HG03460 (cell line): ENCODE measurements at regions not wholly inside any gene's neighbourhood (a gene's known extent, or its start where the extent isn't known, plus 50 kb on each side); places are given as distances from the start of the nearest gene placed in this dataset.
"Not testable (repeated sequence)": the region's sequence is repeated elsewhere in the genome, so short reads cannot be mapped to it uniquely, and the experiment has no call there.

Experiments
- ATAC-seq: cut with Tn5 transposase; IDR thresholded peaks from one replicate; pipeline ENCODE4 v1.9.1; 2021; ENCODE audit not compliant: unreplicated experiment

- ATAC-seq = no peak
Measured at GRCh38 chr12:47610686-47611252, 95.1 kb downstream of the RPAP3 start.

- ATAC-seq = no peak
Measured at GRCh38 chr12:47609806-47610205, 96.0 kb downstream of the RPAP3 start.

DNA sequence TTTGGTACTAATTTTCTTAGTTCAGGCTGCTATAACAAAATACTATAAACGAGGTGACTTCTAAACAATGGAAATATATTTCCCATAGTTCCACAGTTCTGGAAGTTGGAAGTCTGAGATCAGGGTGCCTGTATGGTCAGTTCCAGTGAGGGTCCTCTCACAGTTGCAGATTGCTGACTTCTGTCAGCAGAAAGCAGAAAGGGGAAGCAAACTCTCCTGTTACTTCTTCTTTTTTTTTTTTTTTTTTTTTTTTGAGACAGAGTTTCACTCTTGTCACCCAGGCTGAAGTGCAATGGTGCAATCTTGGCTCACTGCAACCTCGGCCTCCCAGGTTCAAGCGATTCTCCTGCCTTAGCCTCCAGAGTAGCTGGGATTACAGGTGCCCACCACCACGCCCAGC lies 97.2 kb downstream of the RPAP3 start:
- ATAC-seq = not testable (repeated sequence)

DNA sequence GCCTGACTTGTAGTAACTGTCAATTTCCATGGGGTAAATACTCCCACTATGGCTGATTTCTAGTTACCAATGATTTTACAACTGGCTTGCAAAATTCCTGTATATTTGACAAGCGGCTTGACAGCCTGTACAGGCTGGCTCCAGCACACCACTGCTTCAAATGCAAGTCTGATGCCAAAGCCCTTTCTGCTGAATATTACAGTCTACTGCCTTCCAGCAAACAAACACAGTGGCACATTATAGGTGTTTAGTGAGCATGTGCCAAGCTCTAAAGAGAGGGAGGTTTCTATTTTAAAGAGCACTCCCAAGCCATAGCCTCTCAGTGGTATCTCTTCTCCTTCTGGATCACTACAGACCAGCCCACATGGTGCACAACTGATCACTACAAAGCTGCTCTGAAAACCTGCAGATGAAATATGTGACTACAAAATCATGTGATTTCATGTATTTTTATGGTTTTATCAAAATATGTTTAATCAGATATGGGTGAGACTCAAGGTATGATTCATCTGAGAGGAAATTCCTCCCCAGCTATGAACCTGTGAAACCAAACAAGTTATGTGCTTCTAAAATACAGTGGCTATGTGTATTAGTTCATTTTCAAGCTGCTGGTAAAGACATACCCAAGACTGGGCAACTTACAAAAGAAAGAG lies 101.5 kb downstream of the RPAP3 start:
- ATAC-seq = no peak

- no peak for ATAC-seq
Measured at GRCh38 chr12:47602949-47603558, 102.8 kb downstream of the RPAP3 start.

- ATAC-seq = no peak
Measured at GRCh38 chr12:47602325-47602724, 103.5 kb downstream of the RPAP3 start.

GRCh38 chr12:47601071-47601470 lies 104.8 kb downstream of the RPAP3 start:
- ATAC-seq = no peak

DNA sequence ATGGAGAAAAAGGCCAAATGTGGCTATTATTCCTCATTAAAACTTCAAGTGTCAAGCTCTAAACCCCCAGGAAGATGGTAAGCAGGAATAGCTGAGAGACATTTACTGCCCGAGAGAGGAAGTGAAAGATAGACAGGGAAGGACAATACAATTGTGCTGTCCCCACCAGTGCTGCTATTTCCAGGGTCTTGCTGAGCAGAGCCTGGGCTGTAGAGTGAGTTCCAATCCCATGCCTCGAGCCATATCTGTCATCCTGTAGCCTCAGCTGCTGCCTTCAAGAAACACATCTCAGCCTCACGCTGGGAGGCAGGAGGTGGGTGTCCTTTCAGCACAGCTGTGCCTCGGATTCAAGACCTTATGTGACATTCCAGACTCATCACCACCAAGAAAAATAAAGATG lies 114.0 kb downstream of the RPAP3 start:
- no peak for ATAC-seq

DNA sequence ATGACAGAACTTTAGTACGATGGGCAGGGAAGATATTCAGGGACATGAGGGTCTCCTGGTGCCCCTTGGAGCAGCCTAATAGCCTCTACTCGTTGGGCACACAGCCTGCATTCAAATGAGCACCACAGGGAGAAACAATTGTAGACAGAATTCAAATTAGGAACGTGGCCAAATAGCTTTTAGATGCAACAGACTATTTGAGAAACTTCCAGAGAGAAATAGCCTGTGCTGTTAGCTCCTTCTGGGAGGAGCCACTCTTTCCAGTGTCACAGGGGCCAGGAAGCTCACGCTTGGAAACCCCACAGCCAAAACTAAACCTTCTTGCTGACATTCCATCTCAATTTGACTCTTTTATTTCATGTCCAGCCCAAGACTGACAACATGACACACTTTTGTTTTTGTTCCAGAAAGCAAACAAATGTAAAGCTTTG lies 114.5 kb downstream of the RPAP3 start:
- no peak for ATAC-seq

DNA sequence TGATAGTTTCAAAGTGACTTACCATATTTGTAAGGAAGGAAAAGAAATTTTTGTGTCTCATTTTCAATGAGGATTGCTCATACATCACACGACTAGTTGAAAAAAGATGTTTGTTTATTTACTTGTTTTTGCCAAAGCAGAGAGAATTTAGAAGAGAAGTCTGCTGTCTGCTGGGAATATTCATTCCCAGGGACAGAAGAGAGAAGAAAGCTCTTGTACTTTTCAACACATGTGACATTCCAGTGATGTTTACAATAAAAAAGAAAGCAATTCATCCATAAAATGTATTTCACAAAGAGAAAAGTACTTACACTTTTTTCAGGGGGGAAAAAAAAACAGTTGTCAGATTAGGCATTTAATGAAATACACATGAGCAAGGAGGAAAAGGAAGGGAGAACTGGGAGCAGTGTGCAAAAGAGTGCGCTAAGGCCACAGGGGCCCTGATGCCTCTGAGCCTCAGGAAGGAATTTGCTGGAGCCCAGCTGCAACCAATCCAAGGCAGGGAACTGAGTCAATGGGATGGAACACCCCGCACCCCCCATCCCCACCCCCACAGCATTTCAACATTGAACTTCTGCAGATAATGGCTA lies 115.0 kb downstream of the RPAP3 start:
- no peak for ATAC-seq

DNA sequence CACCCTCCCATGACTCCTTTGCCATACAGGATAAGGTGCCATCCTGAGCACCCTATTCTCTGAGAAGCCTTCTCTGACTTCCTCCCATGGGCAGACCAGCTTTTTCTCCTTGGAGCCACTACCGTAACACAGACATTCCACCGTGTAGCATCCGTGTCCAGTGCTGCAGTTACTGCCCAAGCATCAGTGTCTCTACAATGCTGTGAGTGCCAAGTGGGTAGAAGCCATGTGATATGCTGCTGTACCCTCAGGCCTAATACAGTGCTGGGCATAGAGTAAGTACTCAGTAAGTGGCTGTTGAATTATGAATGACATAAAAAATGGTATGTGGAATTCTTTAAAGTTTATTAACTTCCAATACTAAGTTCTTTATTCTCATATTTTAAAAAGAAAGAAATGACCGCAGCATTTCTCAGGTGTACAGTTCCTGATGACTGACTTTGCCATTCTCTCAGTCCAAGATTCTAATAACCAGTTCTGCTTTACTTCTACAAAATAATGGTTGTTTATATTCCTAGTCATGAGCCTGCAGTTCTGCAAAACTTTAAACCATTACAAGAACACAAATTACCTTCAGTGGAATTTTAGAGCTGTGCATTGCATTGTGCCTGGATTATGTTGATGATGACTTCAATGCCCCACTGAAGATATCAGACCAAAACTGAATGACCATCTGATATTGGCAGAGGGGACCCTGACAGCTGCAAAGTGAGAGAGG lies 118.7 kb downstream of the RPAP3 start:
- ATAC-seq = no peak

DNA sequence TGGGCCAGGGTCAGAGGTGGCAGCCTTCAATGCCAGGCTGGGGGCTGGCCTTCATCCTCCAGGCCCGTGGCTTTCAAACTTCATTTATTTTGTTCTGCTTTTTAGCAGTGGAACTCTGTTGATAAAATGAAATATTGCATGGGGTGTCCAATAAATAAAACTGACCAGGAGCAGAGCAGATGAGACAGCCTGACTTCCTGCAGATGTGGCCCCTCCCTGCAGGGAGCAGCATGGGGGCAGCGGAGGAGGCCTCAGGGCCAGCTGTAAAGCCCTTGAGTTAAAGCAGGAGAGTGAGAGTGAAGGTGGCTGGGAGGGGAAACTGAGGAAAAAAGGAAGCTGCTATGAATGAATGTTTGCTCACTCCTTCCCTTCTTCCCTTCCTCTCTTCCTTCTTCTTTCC lies 120.3 kb downstream of the RPAP3 start:
- ATAC-seq = no peak

- ATAC-seq = no peak
Measured at GRCh38 chr12:47578836-47579235, 127.0 kb downstream of the RPAP3 start.

DNA sequence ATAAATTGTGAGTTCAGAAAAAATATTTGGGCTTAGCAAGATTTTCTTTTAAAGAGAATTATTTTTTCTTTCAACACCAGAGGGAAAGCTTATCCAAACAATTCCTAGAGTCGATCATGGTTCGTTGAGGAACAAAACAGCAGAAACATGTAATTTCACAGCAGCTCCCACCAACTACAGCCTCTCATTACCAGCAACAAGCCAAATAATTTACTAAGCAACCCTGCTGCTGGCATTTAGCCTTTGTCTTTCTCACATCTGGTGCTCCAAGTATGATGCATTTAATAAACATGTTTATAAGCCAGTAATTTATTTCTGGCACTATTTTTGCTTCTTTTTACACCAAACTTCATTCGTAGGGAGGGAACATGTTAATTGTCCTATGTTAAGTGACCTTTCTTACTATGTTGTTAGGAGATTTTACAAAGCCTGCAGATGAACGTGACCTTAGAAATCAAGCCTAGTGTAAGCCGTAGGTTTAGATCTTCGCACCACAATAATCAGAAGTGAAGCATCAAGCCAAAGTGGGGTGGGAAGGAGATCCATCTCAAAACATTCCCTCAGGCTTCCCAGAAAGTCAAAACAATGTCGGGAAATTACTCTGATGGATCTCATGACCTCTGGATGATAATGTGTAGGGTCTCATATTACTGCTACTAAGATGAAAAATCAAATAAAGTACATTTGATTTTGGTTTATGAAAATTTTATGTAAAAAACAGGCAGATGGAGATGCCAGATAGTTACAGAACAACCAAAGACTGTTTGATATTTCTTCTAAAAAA lies 128.4 kb downstream of the RPAP3 start:
- no peak for ATAC-seq

- ATAC-seq = no peak
Measured at GRCh38 chr12:47576289-47576945, 129.4 kb downstream of the RPAP3 start.

DNA sequence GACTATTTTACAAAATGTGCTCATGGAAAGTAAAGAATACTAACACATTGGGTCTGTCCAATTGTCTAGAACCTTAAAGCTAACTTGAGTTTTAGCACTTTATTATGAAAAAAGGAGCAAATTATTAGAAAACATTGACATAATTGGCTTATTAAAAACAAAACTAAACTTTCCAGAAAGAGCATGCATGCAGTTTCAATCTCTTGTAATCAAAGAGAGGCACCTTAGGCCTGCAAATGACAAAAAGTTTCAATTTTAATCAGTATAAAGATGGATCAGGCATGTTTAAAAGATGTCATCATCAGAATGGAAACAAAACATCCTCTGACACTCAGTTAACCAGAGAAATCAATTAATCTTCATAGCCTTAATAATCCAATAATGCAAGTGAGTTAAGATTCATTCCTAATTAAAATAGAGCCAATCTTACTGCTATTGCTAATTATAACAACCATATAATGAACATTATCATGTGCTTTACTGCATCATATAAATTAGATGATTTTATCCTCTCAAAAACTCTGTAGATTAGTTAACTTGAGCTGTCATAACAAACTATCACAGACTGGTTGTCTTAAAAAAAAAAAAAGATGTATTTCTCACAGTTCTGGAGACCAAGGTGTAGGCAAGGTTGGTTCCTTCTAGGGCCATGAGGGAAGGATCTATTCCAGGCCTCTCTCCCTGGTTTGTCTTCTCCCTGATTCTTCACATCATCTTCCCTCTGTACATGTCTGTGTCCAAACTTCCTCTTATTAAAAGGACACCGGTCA lies 131.4 kb downstream of the RPAP3 start:
- no peak for ATAC-seq

GRCh38 chr12:47573146-47573659 lies 132.6 kb downstream of the RPAP3 start:
- no peak for ATAC-seq

- ATAC-seq = no peak
Measured at GRCh38 chr12:47570151-47570550, 135.7 kb downstream of the RPAP3 start.

DNA sequence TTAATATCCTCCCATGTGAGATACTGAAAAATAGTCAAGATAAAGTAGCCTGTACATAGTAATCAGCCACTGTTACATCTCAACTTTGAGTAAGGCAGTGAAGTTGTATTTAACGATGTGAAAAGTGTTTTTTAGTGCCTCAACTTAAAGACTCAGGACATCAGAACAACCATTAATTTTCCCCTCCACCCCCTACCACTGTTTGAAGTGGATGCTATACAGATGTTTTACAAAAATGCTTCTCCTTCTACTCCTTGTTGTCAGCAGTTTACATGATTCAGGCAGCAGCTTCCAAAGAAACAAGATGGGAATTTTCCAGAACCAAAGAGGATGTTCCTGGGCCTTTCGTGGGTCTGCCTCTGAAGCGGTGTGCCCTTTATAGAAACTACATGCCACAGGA lies 143.6 kb downstream of the RPAP3 start:
- no peak for ATAC-seq
